WTC11 (cell line): ENCODE measurements at regions not wholly inside any gene's neighbourhood (a gene's known extent, or its start where the extent isn't known, plus 50 kb on each side); places are given as distances from the start of the nearest gene placed in this dataset.

ENCODE experiments used
- CTCF ChIP-seq: fragments of 200-600 bp; IDR thresholded peaks from 2 replicates; pipeline ENCODE4 v1.8.0; 2022; ENCODE audit warnings: antibody characterized with exemption
- GTF2I ChIP-seq: fragments of 250-450 bp; sonication (Bioruptor Pico); conservative IDR thresholded peaks from 2 replicates; pipeline ENCODE4 v1.4.0; 2021; ENCODE audit warnings: mild to moderate bottlenecking
- IRF2 ChIP-seq: sonication (generic); formaldehyde crosslinking; IDR thresholded peaks from 2 replicates; pipeline ENCODE4 v1.8.0; 2022; ENCODE audit warnings: low read depth, missing genetic modification reagents, borderline replicate concordance
- MYBL2 ChIP-seq: sonication (generic); formaldehyde crosslinking; IDR thresholded peaks from 2 replicates; pipeline ENCODE4 v1.8.1; 2023; ENCODE audit warnings: mild to moderate bottlenecking, moderate library complexity, missing genetic modification reagents
- NR3C1 ChIP-seq: sonication (generic); formaldehyde crosslinking; conservative IDR thresholded peaks from 2 replicates; pipeline ENCODE4 v1.8.1; 2023; ENCODE audit warnings: low read depth, mild to moderate bottlenecking, missing genetic modification reagents
- RELA ChIP-seq: sonication (generic); formaldehyde crosslinking; IDR thresholded peaks from 2 replicates; pipeline ENCODE4 v1.8.1; 2022; ENCODE audit warnings: missing genetic modification reagents, mild to moderate bottlenecking, borderline replicate concordance
- SMAD3 ChIP-seq: sonication (generic); formaldehyde crosslinking; IDR thresholded peaks from 2 replicates; pipeline ENCODE4 v1.8.0; 2022; ENCODE audit warnings: missing genetic modification reagents, mild to moderate bottlenecking, borderline replicate concordance
- ZNF416 ChIP-seq: fragments of 250-450 bp; sonication (Bioruptor Pico); IDR thresholded peaks from 2 replicates; pipeline ENCODE4 v1.9.0; 2021; ENCODE audit warnings: mild to moderate bottlenecking, inconsistent platforms
- TF ChIP-seq, protein P1 (sequence below): sonication (generic); formaldehyde crosslinking; IDR thresholded peaks from 2 replicates; pipeline ENCODE4 v1.8.0; 2022; ENCODE audit warnings: mild to moderate bottlenecking, missing genetic modification reagents

DNA sequence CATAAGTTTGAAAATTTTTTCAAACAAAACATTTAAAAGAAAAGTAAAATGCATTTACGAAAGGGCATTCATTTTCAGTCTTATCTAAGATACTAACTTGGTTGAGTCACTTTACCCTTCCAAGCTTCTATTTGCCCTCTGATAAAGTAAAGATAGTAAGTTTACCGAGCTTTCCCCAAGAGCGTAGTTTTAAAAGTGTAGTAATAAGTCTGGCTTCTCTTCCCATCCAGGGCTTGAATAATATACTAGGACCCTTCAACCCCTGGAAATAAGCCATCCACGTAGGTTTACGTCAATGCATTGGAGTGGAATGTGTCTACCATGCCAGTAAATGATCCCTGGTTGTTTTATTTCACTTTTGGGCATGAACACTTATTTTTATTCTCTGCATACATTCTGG is 608.3 kb downstream of the NTRK3 start:
- TF ChIP-seq CTCF (no peak), GTF2I (CRISPR knock-in tag) (no peak), NR3C1 (CRISPR knock-in tag) (no peak), SMAD3 (CRISPR knock-in tag) (no peak), IRF2 (CRISPR knock-in tag) (no peak), MYBL2 (CRISPR knock-in tag) (no peak), ZNF416 (CRISPR knock-in tag) (no peak), RELA (no peak)
- TF ChIP-seq, protein P1, sequence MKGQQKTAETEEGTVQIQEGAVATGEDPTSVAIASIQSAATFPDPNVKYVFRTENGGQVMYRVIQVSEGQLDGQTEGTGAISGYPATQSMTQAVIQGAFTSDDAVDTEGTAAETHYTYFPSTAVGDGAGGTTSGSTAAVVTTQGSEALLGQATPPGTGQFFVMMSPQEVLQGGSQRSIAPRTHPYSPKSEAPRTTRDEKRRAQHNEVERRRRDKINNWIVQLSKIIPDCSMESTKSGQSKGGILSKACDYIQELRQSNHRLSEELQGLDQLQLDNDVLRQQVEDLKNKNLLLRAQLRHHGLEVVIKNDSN (CRISPR knock-in tag) = no peak
